ENCODE measurements at regions not wholly inside any gene's neighbourhood (a gene's known extent, or its start where the extent isn't known, plus 50 kb on each side); places are given as distances from the start of the nearest gene placed in this dataset.

- TF ChIP-seq POLR2AphosphoS5 (IDR thresholded peaks at IDR 0.05): no peak
- no peak for TF ChIP-seq CTCF (IDR thresholded peaks at IDR 0.05)
- TF ChIP-seq POLR2A (IDR thresholded peaks at IDR 0.05): no peak
- TF ChIP-seq EP300 (IDR thresholded peaks at IDR 0.05): no peak
Measured at GRCh38 chr2:137834760-137835379, 129.4 kb upstream of the HNMT start.
